ENCODE measurements at regions not wholly inside any gene's neighbourhood (a gene's known extent, or its start where the extent isn't known, plus 50 kb on each side); places are given as distances from the start of the nearest gene placed in this dataset.

DNA sequence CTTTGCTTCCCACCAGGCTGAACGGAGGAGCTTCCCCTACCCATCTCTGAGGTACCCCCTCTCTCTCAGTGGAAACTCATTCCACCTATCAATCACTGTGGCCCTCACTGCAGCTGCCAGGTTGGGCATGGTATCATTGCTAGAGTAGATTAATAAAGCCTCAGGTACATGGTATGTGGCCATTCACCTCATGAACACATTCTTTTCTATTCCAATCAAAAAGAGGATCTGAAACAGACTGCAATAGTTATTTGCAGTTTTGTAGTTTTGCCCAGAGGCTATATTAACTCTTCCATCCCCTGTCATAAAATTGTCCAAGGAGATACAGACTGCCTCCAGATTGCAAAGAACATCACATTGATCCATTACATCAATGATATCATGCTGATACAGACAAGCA, 85.8 kb upstream of the MVB12B start:
- H3K9me3 Mint-ChIP-seq (ENCODE audit: unreplicated experiment) = peaks cover 5% of the 10 kb centered on the region
- no peak overlapping the region for H3K27ac Mint-ChIP-seq (ENCODE audit: unreplicated experiment)
- TF ChIP-seq, protein P1, sequence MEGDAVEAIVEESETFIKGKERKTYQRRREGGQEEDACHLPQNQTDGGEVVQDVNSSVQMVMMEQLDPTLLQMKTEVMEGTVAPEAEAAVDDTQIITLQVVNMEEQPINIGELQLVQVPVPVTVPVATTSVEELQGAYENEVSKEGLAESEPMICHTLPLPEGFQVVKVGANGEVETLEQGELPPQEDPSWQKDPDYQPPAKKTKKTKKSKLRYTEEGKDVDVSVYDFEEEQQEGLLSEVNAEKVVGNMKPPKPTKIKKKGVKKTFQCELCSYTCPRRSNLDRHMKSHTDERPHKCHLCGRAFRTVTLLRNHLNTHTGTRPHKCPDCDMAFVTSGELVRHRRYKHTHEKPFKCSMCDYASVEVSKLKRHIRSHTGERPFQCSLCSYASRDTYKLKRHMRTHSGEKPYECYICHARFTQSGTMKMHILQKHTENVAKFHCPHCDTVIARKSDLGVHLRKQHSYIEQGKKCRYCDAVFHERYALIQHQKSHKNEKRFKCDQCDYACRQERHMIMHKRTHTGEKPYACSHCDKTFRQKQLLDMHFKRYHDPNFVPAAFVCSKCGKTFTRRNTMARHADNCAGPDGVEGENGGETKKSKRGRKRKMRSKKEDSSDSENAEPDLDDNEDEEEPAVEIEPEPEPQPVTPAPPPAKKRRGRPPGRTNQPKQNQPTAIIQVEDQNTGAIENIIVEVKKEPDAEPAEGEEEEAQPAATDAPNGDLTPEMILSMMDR (IDR thresholded peaks at IDR 0.05) = no peak
- no peak overlapping the region for H3K4me3 Mint-ChIP-seq (ENCODE audit: unreplicated experiment)
- H3K27me3 Mint-ChIP-seq (ENCODE audit: unreplicated experiment) = peaks cover 14% of the 10 kb centered on the region
- no peaks in the 10 kb centered on the region for H3K4me1 Mint-ChIP-seq (ENCODE audit: unreplicated experiment)
- no peaks in the 10 kb centered on the region for H3K36me3 Mint-ChIP-seq (ENCODE audit: unreplicated experiment)
- DNase-seq (ENCODE audit: extremely low spot score, unreplicated experiment) = no peak

DNA sequence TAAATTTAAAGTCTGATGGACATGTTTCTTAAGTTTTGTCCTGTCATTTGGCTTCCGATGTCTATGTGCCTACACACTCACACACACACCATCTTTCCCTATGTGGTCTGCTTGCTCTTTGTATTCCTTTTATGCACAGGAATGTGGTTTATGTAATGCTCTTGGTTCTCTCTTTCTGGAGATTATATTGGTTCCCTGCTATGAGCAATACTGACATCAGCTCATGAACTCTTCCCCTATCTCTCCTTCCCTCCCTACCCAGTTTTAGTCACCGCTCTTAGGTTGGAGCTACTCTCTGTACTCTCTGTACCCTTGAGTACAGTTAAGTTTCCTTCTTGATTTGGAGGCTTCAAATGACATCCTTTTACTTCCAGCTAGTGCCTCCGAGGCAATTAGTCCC, 77.9 kb upstream of the MVB12B start:
- peaks cover 5% of the 10 kb centered on the region for H3K9me3 Mint-ChIP-seq (ENCODE audit: unreplicated experiment)
- no peaks in the 10 kb centered on the region for H3K36me3 Mint-ChIP-seq (ENCODE audit: unreplicated experiment)
- no peaks in the 10 kb centered on the region for H3K4me1 Mint-ChIP-seq (ENCODE audit: unreplicated experiment)
- peaks cover 30% of the 10 kb centered on the region for H3K27me3 Mint-ChIP-seq (ENCODE audit: unreplicated experiment)
- no peak for DNase-seq (ENCODE audit: extremely low spot score, unreplicated experiment)
- H3K4me3 Mint-ChIP-seq (ENCODE audit: unreplicated experiment) = no peak overlapping the region
- TF ChIP-seq, protein P1 (IDR thresholded peaks at IDR 0.05) = no peak
- no peak overlapping the region for H3K27ac Mint-ChIP-seq (ENCODE audit: unreplicated experiment)

DNA sequence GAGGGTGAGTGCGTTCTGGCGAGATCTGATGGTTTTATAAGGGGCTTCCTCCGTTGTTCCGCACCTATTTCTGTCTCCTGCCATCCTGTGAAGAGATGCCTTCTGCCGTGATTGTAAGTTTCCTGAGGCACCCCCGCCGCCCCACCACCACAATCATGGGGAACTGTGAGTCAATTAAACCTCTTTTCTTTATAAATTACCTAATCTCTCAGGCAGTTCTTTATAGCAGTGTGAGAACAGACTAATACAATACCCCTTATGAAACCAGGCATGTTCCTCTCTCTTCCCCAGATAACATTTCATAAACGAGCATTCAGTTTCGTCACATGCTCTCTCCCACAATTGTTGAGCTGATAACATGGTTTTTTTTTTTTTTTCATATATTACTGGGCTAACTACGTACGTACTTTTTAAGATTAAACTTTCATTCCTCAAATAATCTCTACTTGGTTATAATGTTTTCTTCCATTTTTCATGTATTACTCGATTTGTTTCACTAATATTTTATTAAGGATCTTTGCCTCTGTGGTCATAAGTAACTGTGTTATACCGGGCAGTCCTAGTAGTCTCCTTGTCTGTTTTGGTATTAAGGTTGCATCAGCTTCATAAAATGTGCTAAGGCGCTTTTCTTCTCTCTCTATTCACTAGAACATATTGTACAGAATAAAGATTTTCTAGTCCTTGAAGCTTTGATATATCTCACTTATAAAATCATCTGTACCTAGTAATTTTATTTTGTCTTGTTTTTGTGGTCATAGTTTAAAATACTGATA, 64.9 kb upstream of the MVB12B start:
- Mint-ChIP-seq H3K4me3 (ENCODE audit: unreplicated experiment) (no peak overlapping the region), H3K27ac (ENCODE audit: unreplicated experiment) (no peak overlapping the region), H3K4me1 (ENCODE audit: unreplicated experiment) (no peaks in the 10 kb centered on the region), H3K9me3 (ENCODE audit: unreplicated experiment) (no peaks in the 10 kb centered on the region), H3K27me3 (ENCODE audit: unreplicated experiment) (peaks cover 82% of the 10 kb centered on the region), H3K36me3 (ENCODE audit: unreplicated experiment) (no peaks in the 10 kb centered on the region)
- DNase-seq (ENCODE audit: extremely low spot score, unreplicated experiment) = no peak
- TF ChIP-seq, protein P1 (IDR thresholded peaks at IDR 0.05) = no peak

DNA sequence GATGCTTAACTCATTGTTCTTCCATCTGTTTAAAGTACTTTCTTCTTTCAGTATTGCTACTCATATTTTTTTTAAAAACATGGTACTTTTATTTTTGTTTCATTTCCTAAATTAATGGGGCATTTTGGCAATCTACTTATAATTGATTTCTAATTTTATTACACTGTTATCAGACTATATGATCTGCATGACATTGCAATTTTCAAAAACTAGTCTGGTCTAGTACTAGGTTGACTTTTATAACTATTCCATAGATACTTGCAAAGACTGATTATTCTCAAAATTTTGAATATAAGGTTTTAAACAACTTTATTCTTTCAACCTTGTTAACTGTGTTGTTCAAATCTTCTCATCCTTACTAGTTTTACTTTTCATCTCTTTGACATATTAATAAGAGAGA, 63.9 kb upstream of the MVB12B start:
- Mint-ChIP-seq H3K27me3 (ENCODE audit: unreplicated experiment) (peaks cover 72% of the 10 kb centered on the region), H3K9me3 (ENCODE audit: unreplicated experiment) (no peaks in the 10 kb centered on the region), H3K27ac (ENCODE audit: unreplicated experiment) (no peak overlapping the region), H3K36me3 (ENCODE audit: unreplicated experiment) (no peaks in the 10 kb centered on the region), H3K4me1 (ENCODE audit: unreplicated experiment) (no peaks in the 10 kb centered on the region), H3K4me3 (ENCODE audit: unreplicated experiment) (no peak overlapping the region)
- no peak for DNase-seq (ENCODE audit: extremely low spot score, unreplicated experiment)
- TF ChIP-seq, protein P1 (IDR thresholded peaks at IDR 0.05) = no peak

DNA sequence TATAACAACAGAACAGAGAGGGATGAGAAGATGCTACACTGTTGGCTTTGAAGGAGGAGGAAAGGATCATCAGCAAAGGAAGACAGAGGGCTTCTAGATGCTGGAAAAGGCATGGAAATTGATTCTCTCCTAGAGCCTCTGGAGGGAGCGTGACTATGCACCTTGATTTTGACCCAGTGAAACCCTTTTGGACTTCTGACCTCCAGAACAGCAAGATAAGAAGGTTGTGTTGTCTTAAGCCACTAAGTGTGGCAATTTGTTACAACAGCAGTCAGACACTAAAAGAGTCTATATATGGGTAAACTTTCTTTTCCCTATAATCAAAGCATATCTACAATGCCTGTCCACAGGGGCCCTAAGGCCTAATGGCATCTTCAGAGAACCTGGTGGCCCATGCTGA, 56.1 kb upstream of the MVB12B start:
- no peaks in the 10 kb centered on the region for H3K4me1 Mint-ChIP-seq (ENCODE audit: unreplicated experiment)
- H3K4me3 Mint-ChIP-seq (ENCODE audit: unreplicated experiment) = no peak overlapping the region
- H3K27me3 Mint-ChIP-seq (ENCODE audit: unreplicated experiment) = peaks cover 8% of the 10 kb centered on the region
- peaks cover 13% of the 10 kb centered on the region for H3K9me3 Mint-ChIP-seq (ENCODE audit: unreplicated experiment)
- no peaks in the 10 kb centered on the region for H3K36me3 Mint-ChIP-seq (ENCODE audit: unreplicated experiment)
- H3K27ac Mint-ChIP-seq (ENCODE audit: unreplicated experiment) = no peak overlapping the region
- no peak for DNase-seq (ENCODE audit: extremely low spot score, unreplicated experiment)
- TF ChIP-seq, protein P1 (IDR thresholded peaks at IDR 0.05) = no peak
